ENCODE measurements at regions not wholly inside any gene's neighbourhood (a gene's known extent, or its start where the extent isn't known, plus 50 kb on each side); places are given as distances from the start of the nearest gene placed in this dataset.

DNA sequence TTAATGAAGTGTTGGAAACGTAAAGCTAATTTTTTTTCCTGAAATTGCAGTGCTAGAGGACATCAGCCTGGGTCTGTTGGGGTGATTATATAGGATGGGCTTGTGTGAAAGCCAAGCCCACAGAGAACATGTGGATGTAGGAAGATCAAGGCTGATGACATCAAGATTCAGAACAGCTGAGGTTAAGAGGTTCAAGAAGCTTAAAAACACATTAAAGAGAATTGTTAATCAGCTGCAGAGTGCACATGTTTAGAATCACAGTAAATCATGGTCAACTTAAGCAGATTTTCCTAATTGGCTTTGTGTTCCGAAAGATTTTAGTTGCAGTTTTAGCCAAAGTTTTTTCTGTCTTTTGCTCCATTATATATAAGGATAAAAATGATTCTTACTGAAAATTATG, 87.9 kb upstream of the PRICKLE1 start:
- Mint-ChIP-seq H3K27me3 (ENCODE audit: low read depth) (no peaks in the 10 kb centered on the region; the same call in 1 of the 2 replicates), H3K9me3 (peaks cover 11% of the 10 kb centered on the region), H3K36me3 (no peaks in the 10 kb centered on the region), H3K4me3 (no peak overlapping the region), H3K27ac (no peak overlapping the region), H3K4me1 (peaks cover 12% of the 10 kb centered on the region)
- POLR2A ChIA-PET, result interaction anchor here (0.6 kb wide), 1 partner anchor 38 kb away, joined by 4 read pairs; no protein-coding TSS in a partner anchor
- TF ChIP-seq, protein P1, sequence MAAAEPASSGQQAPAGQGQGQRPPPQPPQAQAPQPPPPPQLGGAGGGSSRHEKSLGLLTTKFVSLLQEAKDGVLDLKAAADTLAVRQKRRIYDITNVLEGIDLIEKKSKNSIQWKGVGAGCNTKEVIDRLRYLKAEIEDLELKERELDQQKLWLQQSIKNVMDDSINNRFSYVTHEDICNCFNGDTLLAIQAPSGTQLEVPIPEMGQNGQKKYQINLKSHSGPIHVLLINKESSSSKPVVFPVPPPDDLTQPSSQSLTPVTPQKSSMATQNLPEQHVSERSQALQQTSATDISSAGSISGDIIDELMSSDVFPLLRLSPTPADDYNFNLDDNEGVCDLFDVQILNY (CRISPR knock-in tag; IDR thresholded peaks at IDR 0.05), result no peak
- TF ChIP-seq ZNF317 (CRISPR knock-in tag; IDR thresholded peaks at IDR 0.05; ENCODE audit: borderline replicate concordance, low read depth), result no peak
- no peak for TF ChIP-seq SMAD4 (CRISPR knock-in tag; IDR thresholded peaks at IDR 0.05)
- TF ChIP-seq HMGA2 (CRISPR knock-in tag; IDR thresholded peaks at IDR 0.05), result no peak
- TF ChIP-seq NFE2L1 (CRISPR knock-in tag; IDR thresholded peaks at IDR 0.05), result no peak
- TF ChIP-seq TCF7 (CRISPR knock-in tag; IDR thresholded peaks at IDR 0.05; ENCODE audit: low read depth), result no peak
- TF ChIP-seq ZNF138 (CRISPR knock-in tag; conservative IDR thresholded peaks at IDR 0.05), result no peak
- ATAC-seq, result no peak
- no peak for DNase-seq (ENCODE audit: low spot score)
- CTCF ChIA-PET, result no interaction called here

- no peak overlapping the region for H3K4me3 Mint-ChIP-seq
- DNase-seq (ENCODE audit: low spot score), result no peak
- peaks cover 33% of the 10 kb centered on the region for H3K4me1 Mint-ChIP-seq
- peaks cover 2% of the 10 kb centered on the region; the same call in 1 of the 2 replicates for H3K36me3 Mint-ChIP-seq
- no peak overlapping the region; the same call in 1 of the 2 replicates for H3K27ac Mint-ChIP-seq
- ATAC-seq, result no peak
- peaks cover 22% of the 10 kb centered on the region for H3K9me3 Mint-ChIP-seq
- POLR2A ChIA-PET, result interaction anchor here (1.0 kb wide), 1 partner anchor 12 kb away, joined by 5 read pairs; no protein-coding TSS in a partner anchor
- H3K27me3 Mint-ChIP-seq (ENCODE audit: low read depth), result no peaks in the 10 kb centered on the region; the same call in 1 of the 2 replicates
- CTCF ChIA-PET, result interaction anchor here (0.6 kb wide), 1 partner anchor 382 kb away, joined by 3 read pairs; no protein-coding TSS in a partner anchor
- TF ChIP-seq, protein P2, sequence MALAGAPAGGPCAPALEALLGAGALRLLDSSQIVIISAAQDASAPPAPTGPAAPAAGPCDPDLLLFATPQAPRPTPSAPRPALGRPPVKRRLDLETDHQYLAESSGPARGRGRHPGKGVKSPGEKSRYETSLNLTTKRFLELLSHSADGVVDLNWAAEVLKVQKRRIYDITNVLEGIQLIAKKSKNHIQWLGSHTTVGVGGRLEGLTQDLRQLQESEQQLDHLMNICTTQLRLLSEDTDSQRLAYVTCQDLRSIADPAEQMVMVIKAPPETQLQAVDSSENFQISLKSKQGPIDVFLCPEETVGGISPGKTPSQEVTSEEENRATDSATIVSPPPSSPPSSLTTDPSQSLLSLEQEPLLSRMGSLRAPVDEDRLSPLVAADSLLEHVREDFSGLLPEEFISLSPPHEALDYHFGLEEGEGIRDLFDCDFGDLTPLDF (CRISPR knock-in tag; IDR thresholded peaks at IDR 0.05), result no peak
- TF ChIP-seq OVOL2 (CRISPR knock-in tag; IDR thresholded peaks at IDR 0.05; ENCODE audit: borderline replicate concordance) (no peak), ATF3 (CRISPR knock-in tag; conservative IDR thresholded peaks at IDR 0.05) (no peak), HMGA2 (CRISPR knock-in tag; IDR thresholded peaks at IDR 0.05) (no peak), ZNF416 (CRISPR knock-in tag; IDR thresholded peaks at IDR 0.05) (no peak), ZNF317 (CRISPR knock-in tag; IDR thresholded peaks at IDR 0.05; ENCODE audit: borderline replicate concordance, low read depth) (no peak), ZBTB21 (CRISPR knock-in tag; IDR thresholded peaks at IDR 0.05; ENCODE audit: borderline replicate concordance) (no peak), ZNF671 (CRISPR knock-in tag; IDR thresholded peaks at IDR 0.05) (no peak), NFYB (CRISPR knock-in tag; conservative IDR thresholded peaks at IDR 0.05; ENCODE audit: low read depth) (no peak), PRRX2 (CRISPR knock-in tag; IDR thresholded peaks at IDR 0.05) (no peak), KAT7 (CRISPR knock-in tag; IDR thresholded peaks at IDR 0.05; ENCODE audit: borderline replicate concordance) (no peak), TP53 (CRISPR knock-in tag; IDR thresholded peaks at IDR 0.05) (no peak), NR3C1 (CRISPR knock-in tag; conservative IDR thresholded peaks at IDR 0.05; ENCODE audit: low read depth) (no peak), CDX4 (CRISPR knock-in tag; IDR thresholded peaks at IDR 0.05; ENCODE audit: borderline replicate concordance) (no peak), IRF2 (CRISPR knock-in tag; IDR thresholded peaks at IDR 0.05; ENCODE audit: borderline replicate concordance, low read depth) (no peak)
- TF ChIP-seq, protein P3, sequence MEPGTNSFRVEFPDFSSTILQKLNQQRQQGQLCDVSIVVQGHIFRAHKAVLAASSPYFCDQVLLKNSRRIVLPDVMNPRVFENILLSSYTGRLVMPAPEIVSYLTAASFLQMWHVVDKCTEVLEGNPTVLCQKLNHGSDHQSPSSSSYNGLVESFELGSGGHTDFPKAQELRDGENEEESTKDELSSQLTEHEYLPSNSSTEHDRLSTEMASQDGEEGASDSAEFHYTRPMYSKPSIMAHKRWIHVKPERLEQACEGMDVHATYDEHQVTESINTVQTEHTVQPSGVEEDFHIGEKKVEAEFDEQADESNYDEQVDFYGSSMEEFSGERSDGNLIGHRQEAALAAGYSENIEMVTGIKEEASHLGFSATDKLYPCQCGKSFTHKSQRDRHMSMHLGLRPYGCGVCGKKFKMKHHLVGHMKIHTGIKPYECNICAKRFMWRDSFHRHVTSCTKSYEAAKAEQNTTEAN (CRISPR knock-in tag; IDR thresholded peaks at IDR 0.05), result no peak
- TF ChIP-seq, protein P4, sequence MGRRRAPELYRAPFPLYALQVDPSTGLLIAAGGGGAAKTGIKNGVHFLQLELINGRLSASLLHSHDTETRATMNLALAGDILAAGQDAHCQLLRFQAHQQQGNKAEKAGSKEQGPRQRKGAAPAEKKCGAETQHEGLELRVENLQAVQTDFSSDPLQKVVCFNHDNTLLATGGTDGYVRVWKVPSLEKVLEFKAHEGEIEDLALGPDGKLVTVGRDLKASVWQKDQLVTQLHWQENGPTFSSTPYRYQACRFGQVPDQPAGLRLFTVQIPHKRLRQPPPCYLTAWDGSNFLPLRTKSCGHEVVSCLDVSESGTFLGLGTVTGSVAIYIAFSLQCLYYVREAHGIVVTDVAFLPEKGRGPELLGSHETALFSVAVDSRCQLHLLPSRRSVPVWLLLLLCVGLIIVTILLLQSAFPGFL (CRISPR knock-in tag; IDR thresholded peaks at IDR 0.05; ENCODE audit: borderline replicate concordance), result no peak
- TF ChIP-seq, protein P1 (CRISPR knock-in tag; IDR thresholded peaks at IDR 0.05), result no peak
- TF ChIP-seq, protein P5, sequence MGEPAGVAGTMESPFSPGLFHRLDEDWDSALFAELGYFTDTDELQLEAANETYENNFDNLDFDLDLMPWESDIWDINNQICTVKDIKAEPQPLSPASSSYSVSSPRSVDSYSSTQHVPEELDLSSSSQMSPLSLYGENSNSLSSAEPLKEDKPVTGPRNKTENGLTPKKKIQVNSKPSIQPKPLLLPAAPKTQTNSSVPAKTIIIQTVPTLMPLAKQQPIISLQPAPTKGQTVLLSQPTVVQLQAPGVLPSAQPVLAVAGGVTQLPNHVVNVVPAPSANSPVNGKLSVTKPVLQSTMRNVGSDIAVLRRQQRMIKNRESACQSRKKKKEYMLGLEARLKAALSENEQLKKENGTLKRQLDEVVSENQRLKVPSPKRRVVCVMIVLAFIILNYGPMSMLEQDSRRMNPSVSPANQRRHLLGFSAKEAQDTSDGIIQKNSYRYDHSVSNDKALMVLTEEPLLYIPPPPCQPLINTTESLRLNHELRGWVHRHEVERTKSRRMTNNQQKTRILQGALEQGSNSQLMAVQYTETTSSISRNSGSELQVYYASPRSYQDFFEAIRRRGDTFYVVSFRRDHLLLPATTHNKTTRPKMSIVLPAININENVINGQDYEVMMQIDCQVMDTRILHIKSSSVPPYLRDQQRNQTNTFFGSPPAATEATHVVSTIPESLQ (CRISPR knock-in tag; IDR thresholded peaks at IDR 0.05), result no peak
Measured at GRCh38 chr12:42673535-42673934, 84.0 kb upstream of the PRICKLE1 start.

Data from WTC11 (cell line).